Uterus (tissue), 2 donors: ENCODE measurements at regions not wholly inside any gene's neighbourhood (a gene's known extent, or its start where the extent isn't known, plus 50 kb on each side); places are given as distances from the start of the nearest gene placed in this dataset.

Experiments
- POLR2A ChIP-seq, 2 donors: fragments of 450-650 bp; IDR thresholded peaks; one replicate each; pipeline ENCODE4 v1.6.1; 2016; ENCODE audit warnings: antibody characterized with exemption in 2 of 2, mild to moderate bottlenecking in 1 of 2, moderate library complexity in 1 of 2
- TF ChIP-seq, protein P1 (sequence below), 4 experiments: fragments of 200-600 bp in 2 of 4; fragments of 450-650 bp in 2 of 4; sonication (generic) in 2 of 4; IDR thresholded peaks; one replicate each; pipeline ENCODE4 v1.5.1; 2016 to 2019; ENCODE audit warnings: antibody characterized with exemption in 4 of 4, mild to moderate bottlenecking in 2 of 4, moderate library complexity in 1 of 4

DNA sequence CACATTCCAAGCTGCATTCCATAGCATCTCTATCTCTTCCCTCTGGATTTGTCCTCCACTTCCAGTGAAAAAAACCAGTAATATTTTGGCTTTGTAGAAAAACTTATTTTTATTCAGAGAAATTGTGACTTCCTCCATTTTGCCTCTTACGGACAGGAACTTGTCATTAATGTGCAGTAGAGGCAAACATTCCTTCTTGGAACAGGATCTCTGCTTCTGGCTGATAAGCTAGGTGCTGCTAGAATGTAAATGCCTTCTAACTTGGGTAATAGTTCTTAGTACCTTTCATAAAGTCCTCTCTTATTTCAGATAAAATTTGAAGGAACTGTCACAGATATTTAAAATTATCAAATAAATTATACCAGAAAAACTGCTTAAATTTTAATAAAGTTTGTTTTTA, 707.8 kb downstream of the USP25 start:
- TF ChIP-seq, protein P1, sequence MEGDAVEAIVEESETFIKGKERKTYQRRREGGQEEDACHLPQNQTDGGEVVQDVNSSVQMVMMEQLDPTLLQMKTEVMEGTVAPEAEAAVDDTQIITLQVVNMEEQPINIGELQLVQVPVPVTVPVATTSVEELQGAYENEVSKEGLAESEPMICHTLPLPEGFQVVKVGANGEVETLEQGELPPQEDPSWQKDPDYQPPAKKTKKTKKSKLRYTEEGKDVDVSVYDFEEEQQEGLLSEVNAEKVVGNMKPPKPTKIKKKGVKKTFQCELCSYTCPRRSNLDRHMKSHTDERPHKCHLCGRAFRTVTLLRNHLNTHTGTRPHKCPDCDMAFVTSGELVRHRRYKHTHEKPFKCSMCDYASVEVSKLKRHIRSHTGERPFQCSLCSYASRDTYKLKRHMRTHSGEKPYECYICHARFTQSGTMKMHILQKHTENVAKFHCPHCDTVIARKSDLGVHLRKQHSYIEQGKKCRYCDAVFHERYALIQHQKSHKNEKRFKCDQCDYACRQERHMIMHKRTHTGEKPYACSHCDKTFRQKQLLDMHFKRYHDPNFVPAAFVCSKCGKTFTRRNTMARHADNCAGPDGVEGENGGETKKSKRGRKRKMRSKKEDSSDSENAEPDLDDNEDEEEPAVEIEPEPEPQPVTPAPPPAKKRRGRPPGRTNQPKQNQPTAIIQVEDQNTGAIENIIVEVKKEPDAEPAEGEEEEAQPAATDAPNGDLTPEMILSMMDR (IDR thresholded peaks at IDR 0.05): no peak
- TF ChIP-seq POLR2A (IDR thresholded peaks at IDR 0.05): no peak
